Ovary (tissue), 3 donors: ENCODE measurements at regions not wholly inside any gene's neighbourhood (a gene's known extent, or its start where the extent isn't known, plus 50 kb on each side); places are given as distances from the start of the nearest gene placed in this dataset.

Experiments used
- POLR2A ChIP-seq: fragments of 450-650 bp; IDR thresholded peaks from one replicate; pipeline ENCODE4 v1.6.1; 2017; ENCODE audit warnings: antibody characterized with exemption, mild to moderate bottlenecking, moderate library complexity
- TF ChIP-seq, protein P1 (sequence below), 3 donors: fragments of 450-650 bp in 2 of 3; fragments of 200-600 bp in 1 of 3; IDR thresholded peaks; one replicate each; pipeline versions ENCODE4 v1.5.1 to v1.8.0; 2016 to 2022; ENCODE audit warnings: antibody characterized with exemption in 3 of 3, mild to moderate bottlenecking in 1 of 3
- donor health status: DM: no; HTN: no; CAD: no.

DNA sequence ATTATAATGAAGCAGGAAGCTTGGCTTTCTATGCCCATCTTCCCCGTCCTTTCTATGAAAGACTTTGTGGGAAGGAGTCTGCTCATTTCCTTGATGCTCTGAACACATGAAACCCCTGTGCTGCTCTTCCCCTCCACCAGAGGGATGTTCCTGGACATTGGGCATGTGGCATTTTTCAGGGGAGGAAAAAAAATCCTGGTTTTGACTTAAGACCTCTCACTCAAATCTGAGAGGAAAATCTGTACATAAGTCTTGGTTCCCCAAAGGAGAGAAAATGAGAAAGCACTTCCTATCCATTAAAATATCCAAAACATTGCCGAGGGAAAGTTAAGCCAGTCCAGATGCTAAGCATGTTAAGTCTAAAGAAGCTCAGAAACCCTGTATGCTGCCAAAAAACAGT, 393.0 kb downstream of the PAX1 start:
- TF ChIP-seq, protein P1, sequence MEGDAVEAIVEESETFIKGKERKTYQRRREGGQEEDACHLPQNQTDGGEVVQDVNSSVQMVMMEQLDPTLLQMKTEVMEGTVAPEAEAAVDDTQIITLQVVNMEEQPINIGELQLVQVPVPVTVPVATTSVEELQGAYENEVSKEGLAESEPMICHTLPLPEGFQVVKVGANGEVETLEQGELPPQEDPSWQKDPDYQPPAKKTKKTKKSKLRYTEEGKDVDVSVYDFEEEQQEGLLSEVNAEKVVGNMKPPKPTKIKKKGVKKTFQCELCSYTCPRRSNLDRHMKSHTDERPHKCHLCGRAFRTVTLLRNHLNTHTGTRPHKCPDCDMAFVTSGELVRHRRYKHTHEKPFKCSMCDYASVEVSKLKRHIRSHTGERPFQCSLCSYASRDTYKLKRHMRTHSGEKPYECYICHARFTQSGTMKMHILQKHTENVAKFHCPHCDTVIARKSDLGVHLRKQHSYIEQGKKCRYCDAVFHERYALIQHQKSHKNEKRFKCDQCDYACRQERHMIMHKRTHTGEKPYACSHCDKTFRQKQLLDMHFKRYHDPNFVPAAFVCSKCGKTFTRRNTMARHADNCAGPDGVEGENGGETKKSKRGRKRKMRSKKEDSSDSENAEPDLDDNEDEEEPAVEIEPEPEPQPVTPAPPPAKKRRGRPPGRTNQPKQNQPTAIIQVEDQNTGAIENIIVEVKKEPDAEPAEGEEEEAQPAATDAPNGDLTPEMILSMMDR (IDR thresholded peaks at IDR 0.05), result no peak
- TF ChIP-seq POLR2A, result no peak
